ENCODE measurements at regions not wholly inside any gene's neighbourhood (a gene's known extent, or its start where the extent isn't known, plus 50 kb on each side); places are given as distances from the start of the nearest gene placed in this dataset.

DNA sequence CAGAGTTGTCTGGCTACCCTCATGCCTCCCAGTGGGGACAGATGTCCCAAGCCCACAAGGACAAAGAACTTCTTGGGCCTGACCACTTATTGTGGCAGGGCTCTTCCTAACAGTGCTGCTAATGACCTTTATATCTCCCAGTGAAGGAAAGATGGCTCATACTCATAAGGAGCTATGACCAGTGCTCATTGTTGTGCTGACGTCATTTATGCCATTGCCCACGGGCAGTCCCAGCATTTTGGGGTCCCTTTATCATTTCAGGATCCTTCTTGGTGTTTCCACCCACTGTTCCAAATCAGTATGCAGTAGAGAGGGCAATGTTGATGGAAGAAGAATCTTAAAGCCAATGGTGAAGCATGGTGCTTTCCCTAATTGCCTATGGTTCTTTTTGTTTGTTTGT is 1640.0 kb upstream of the PRR20A start:
- TF ChIP-seq, protein P1, sequence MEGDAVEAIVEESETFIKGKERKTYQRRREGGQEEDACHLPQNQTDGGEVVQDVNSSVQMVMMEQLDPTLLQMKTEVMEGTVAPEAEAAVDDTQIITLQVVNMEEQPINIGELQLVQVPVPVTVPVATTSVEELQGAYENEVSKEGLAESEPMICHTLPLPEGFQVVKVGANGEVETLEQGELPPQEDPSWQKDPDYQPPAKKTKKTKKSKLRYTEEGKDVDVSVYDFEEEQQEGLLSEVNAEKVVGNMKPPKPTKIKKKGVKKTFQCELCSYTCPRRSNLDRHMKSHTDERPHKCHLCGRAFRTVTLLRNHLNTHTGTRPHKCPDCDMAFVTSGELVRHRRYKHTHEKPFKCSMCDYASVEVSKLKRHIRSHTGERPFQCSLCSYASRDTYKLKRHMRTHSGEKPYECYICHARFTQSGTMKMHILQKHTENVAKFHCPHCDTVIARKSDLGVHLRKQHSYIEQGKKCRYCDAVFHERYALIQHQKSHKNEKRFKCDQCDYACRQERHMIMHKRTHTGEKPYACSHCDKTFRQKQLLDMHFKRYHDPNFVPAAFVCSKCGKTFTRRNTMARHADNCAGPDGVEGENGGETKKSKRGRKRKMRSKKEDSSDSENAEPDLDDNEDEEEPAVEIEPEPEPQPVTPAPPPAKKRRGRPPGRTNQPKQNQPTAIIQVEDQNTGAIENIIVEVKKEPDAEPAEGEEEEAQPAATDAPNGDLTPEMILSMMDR (IDR thresholded peaks at IDR 0.05), result no peak
- TF ChIP-seq POLR2A (IDR thresholded peaks at IDR 0.05) (no peak), POLR2AphosphoS5 (IDR thresholded peaks at IDR 0.05) (no peak)

Data from suprapubic skin (tissue), 4 donors.